ELR (cell line): ENCODE measurements at regions not wholly inside any gene's neighbourhood (a gene's known extent, or its start where the extent isn't known, plus 50 kb on each side); places are given as distances from the start of the nearest gene placed in this dataset.

ENCODE experiments used
- DNase-seq: peaks from one replicate; pipeline ENCODE4 v3.0.0-alpha.2; 2015; ENCODE audit warnings: low read depth

DNA sequence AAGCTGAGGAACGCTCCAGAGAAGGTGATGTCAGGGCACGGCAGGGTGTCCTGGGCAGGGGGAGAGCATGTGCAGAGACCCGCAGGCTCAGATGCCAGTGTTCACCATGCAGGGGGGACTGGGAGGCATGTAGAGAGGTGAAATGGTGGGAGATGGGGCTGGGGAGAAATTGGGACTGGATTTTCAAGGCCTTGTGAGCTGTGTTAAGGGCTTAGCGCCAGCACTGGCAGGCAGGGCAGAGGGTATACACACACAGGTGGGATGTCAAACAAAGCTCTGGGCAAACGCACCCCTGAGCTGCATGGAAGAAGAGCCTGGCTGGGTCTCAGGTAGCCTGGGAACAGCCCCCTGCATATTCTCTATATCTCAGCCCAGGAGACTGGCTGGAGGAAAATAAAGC is 282.7 kb downstream of the SHQ1 start:
- no peak for DNase-seq

DNA sequence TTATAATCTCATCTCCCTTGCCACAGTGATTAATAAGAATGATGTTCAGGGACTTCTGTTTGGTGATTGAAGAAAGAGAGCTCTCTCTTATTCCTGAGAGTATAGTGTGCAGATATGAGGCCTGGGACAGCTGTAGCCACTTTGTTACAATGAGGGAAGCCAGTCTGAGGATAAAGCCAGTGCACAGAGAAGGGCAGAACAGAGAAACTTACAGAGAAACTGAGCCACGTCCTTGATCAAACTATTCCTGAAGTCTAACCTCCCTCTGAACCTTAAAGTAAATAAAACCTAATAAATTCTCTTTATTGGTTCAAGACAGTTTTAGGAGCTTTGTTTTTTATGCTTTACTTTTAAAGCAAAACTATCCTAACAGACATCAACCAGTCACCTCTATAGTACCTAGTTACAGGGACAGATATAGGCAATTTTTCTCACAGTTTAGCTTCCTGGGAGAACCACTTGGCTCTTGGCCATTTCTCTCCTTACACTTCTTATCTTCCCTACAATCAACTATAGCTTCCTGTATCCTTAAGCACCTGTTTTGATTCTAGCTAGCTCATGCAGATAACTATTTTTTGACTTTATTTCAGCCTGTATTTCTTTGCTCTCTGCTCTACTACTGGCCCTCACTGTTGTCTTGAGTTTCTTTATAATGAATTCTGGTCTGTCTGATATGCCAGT is 284.4 kb downstream of the SHQ1 start:
- no peak for DNase-seq

DNA sequence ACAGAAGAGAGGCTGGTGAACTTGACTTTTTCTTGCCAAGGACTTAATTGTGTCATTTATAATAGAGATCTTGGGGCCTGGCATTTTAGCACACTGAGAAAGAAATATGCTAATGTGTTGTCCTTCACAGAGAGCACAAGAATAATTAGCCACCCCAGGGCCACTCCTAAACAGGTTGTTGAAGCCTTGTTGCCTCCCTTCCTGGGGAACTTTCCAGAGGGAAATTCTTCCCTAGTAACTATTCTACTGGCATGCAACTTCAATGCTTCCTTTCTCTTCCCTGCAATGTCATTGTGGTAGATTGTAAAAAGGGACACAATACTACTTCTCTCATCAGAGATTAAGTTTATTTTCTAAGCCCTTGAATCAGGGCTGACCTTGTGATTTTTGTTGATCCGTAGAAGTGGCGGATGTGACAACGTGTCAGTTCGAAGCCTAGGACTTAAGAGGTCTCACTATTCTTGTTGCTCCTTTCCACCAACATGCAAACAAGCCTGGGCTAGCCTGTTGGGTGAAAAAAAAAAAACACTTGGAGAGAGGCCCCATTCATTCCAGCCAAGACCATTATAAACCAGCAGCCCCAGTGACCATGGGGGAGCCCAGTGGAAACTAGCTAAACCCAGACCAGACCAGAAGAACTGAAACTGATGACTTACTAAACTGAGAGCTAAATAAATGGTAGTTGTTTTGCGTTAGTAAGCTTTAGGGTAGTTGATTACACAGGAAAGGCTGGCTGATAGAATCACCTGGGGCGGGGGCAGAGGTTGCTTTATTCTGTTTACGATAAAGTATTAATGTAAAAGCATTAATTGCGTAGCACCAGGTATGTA is 287.2 kb downstream of the SHQ1 start:
- no peak for DNase-seq

DNA sequence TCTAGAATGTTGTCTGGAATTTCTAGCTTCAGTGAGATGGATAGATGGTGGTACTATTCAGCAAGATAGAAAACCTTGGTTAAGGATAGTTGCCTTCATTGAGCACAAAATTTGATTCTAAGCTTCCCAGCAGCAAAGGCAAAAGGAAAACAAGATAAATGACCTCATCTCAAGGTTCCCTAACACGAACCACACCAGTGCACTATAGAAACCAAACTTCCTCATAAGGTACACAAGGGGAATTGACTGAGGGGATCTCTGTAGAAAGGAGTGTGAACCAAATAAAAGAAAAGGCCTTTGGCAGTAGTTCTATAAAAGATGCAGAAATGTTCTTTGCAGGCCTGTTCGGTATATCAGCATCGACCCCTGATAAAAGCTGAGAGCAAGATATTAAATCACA is 288.9 kb downstream of the SHQ1 start:
- no peak for DNase-seq

DNA sequence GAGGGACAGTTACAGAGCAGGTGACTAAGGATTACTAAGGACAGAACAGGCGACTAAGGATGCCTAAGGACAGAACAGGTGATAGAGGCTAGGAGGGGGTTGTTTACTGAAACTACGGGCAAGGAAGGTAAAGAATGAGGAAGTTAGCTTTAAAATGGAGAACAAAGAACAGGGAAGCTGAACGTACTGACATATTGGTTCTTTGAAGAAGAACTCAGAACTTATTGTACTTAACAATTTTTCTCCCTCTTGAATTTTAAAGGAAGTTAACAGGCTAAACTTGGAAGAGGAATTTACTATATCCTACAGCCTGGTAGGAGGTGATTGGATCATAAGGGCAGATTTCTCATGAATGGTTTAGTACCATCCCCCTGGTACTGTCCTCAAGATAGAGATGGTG is 290.2 kb downstream of the SHQ1 start:
- DNase-seq, result no peak

DNA sequence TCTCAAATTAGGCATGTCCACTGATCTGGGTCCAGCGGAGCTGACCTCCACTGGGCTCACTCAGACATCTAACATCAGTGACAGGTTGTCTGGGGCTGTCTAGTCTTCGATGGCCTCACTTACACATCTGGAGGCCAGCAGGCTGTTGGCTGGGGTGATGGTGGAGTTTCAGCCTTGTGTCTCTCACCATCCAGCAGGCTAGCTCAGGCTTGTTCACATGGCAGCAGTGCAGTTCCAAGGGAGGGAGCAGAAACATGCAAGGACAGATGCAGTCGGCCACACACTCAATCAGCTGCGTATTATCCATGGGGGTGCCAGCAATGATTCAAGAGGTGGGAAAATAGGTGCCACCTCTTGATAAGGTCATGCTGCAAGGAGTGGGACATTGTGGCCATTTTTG is 292.5 kb downstream of the SHQ1 start:
- DNase-seq, result no peak

DNA sequence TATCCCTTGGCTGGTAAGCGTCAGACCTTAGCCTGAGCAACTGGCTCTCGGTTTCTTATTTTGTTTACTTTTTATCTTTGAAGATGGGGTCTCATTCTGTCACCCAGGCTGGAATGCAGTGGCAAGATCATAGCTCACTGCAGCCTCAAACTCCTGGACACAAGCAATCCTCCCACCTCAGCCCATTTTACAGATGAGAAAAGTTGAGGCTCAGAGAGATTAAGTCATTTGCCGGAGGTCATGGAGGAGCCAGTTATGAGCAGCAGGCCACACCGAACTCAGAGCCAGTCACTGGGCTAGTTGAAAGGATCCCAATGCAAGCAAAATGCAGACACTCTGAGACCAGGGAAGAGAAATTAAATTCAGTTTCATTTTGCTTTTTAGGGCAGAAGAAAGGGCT is 293.6 kb downstream of the SHQ1 start:
- no peak for DNase-seq

DNA sequence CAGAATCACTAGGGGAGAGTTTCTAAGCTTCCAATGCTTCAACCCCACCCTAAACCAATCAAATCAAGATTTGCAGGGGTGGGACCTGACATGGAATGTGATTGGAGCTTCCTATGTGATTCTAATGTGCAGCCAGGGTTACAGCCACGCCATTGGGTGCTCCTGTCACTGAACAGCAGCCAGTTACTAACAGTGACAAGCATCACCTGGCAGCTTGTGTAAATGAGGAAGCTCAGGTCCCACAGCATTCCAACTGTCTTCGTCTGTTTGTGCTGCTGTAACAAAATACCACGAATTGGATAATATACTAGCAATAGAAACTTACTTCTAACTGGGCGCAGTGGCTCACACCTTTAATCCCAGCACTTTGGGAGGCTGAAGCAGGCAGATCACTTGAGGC is 294.9 kb downstream of the SHQ1 start:
- no peak for DNase-seq

DNA sequence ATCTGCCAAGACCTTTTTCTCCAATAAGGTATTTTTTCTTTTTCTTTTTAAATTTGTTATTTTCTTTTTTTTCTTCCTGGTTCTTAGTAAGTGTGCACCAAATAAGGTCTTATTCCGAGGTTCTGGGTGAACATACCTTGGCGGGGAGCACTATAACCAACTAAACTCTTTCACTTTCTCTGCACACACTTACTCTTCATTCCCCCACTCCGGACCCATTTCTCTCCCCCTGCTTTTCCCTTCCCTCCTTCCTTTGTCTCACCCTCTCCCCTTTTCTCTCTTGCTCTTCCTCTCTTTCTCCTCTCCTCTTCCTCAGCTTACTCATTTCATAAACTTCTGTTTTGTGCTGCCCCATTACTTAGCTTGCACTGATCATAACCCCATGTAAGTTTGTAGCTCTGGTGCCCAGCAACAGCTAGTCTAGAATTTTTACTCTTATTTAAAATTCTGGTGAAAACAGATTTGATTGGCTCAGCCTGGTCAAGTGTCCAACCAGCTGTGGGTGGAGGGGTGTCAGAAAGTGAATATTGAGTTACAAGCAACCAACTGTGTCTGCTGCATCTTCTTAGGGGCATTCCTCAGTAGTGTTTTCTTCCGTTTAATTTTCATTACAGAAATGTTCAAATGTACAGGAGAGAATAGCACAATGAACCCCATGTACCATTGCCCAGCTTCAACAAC is 297.5 kb downstream of the SHQ1 start:
- no peak for DNase-seq

DNA sequence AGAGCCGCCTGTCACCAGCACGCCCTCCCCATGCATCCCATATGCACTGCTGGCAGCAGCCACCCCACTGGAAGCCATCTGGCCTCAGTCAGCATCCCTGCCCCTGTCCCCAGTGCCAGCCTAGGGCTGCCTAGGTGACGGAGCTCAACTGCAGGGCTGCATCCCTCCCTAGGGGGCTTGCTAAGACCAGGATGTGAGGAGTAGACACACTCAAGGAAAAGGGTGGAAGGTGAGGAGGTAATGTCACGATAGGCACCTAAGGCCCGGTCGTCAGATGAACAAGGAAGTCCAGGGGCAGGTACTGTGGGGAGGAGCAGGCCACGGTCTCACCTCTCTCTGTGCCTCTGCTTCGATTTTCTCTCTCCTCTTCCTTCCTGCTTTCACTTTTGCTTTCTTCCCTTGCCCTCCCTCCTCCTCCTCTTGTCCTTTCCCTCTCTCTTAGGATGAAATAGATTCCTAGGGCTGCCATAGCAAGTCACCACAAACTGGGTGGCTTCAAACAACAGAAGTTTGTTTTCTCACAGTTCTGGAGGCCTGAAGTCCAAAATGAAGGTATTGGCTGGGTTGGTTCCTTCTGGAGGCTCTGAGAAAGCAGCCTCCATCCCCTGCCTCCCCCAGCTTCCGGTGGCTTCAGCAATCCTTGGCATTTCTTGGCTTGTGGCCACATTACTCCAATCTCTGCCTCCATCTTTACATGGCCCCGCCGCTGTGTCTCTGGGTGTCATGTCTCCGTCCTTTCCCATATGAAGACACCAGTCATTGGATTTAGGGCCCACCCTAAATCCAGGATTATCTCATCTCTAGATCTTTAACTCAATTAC is 298.3 kb downstream of the SHQ1 start:
- no peak for DNase-seq

DNA sequence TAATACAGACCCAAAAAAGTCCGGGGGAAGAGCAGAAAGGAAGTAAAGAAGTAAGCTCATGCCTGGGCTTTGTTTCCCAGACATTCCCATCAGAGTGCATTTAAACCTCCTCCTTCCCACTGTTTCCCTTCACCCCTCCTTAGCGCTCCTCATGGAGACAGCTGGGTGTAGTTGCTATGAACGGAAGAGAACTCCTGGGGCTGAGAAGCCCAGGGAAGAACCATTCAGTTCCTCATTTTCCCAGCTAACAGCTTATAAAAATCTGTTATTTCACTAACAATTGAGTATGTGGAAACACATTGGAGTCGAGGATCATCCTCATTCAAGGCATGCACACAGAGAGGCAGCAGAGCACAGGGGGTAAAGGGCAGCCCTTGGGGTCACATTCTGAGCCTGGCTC is 299.3 kb downstream of the SHQ1 start:
- DNase-seq, result no peak

DNA sequence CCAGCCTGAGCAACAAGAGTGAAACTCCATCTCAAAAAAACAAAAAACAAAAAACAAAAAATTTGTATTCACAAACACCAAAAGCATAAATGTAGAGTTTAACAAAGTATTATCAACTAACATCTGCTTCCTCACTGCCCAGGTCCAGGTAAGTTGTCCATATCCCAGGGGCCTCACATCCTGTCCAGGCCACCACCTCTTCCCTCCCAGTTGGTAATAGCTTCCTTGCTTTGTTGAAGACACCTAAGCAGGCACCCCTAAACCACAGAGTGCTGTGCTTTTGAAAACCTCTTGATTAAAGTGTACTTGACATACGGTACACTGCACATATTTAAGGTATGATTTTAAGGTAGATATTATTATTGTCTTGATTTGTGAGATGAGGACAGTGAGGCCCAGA is 299.8 kb downstream of the SHQ1 start:
- DNase-seq, result no peak

DNA sequence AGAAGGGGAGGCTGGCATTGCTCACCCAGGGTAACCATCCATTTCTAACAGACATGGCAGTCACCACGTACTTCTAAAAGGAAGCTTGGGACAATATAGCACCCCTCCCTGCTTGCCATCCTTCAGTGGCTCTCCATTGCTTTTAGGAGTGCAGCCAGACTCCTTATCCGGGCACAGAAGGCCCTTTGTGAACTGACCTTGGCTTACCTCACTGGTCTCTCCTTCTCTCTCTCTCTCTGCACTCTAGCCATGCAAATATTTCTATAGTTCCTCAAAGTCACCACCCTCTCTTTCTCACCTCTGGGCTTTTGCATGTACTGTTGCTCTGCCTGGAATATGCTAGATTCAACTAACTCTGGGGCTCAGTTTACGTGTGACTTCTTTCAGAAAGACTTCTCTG is 301.1 kb downstream of the SHQ1 start:
- DNase-seq, result no peak

DNA sequence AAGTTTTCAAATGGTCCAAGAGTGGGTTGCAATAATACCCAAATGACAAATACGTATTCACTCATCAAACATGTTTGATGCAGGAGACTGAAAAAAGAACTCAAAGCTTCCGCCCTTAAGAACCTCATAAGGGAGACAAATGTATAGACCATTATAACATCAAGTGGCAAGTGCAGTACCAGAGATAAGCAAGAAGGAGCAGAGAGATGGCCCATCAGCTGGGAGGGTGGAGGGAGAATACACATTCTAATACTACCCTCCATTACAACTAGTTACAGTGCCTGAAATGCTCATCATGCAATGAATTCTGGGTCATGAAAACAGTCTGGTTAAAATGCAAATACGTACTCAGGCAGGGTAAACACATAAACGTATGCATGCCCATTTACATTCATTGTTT is 304.0 kb downstream of the SHQ1 start:
- no peak for DNase-seq

DNA sequence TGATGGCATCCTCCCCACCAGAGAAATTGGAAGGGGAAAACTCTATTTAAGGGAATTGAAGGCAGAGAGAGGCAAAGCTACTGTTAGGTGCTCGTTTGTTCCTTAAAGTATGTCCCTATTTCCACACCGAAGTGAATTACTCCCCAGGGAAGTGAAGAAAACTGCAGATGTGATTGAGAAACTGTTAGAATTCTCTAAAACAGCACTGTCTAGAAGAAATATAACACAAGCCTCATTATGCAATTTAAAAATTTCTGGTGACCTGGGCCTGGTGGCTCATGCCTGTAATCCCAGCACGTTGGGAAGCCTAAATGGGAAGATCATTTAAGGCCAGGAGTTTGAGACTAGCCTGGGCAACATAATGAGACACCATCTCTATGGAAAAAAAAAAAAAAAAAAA is 305.0 kb downstream of the SHQ1 start:
- DNase-seq, result no peak

DNA sequence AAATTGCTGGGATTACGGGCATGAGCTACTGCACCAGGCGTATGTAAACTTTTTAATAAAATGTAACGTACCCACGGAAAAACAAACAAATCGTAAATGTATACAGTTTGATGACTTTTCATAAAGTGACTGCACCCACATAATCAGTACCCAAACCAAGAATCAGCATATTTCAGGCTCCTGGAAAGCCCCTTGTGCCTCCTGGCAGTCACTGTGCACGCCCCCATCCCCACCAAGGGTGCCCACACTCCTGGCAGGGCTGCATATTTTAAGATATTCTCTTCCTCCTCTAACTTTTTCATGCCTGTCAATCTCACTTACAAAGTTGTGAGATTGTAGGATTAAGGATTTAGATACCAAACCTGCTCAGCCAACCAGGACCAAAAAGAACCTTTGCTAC is 305.5 kb downstream of the SHQ1 start:
- DNase-seq, result no peak

DNA sequence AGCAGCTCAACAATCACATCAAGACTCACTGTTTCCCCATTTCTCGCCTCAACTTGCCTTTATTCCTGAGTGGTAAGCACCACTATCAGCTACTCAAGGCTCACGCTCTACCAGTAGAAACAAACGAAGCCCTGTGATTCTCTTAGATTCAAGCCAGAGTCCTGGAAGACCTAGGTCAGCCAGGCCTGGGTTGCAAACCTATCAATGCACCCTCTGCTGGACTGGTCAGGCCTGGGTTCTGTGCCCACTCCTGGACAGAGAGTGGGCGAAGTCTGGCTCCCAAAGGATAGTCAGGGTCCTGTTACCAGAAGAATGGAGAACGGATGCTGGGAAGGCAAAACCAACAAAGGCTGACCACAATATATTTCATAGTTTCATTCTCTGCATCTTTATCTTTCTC is 308.4 kb downstream of the SHQ1 start:
- no peak for DNase-seq

DNA sequence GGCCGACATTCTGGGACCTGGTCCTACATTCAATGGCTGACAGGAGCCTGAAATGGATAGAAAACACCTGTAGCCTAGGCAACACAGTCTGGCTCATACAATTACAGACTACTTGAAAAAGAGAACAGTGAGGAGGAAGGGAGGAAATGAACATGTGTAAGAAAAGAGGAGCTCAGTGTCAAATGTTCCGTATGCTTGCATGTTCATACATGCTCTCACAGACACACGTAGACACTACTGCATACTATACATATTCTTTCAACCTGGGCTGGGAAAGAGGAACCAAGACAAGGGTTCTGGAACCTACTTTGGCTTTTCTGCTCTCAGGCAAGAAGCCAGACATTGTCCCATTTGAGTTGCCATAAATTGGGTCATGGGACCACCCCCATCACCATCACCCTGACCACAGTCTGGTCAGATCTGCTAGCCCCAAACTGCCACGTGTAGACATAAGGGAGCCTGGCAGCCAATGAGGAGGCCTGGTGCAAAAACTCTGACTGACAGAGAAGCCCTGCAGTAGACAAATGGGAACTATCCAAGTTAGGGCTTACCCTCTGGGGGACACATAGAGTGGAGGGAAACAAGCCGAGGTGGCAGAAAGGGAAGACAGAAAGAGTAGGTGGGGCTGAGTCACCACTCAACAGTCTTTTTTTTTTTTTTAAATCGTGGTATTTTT is 310.0 kb downstream of the SHQ1 start:
- DNase-seq, result no peak

DNA sequence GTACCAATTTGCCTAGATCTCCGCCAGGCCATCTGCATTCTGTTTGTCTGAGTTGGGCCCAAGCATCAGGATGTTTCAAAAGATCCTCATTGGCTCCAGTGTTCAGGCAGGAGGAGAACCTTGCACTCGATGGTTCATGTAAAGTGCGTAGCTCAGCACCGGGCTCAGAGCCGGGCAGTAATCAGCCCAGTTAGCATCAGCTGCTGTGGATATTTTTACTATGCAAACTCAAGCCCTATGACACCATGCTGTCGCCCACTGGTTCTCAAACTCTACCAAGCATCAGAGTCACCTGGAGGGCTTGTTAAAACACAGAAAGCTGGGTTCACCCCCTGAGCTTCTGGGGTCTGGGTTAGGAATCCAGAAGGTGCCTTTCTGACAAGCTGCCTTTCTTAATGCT is 310.8 kb downstream of the SHQ1 start:
- no peak for DNase-seq

DNA sequence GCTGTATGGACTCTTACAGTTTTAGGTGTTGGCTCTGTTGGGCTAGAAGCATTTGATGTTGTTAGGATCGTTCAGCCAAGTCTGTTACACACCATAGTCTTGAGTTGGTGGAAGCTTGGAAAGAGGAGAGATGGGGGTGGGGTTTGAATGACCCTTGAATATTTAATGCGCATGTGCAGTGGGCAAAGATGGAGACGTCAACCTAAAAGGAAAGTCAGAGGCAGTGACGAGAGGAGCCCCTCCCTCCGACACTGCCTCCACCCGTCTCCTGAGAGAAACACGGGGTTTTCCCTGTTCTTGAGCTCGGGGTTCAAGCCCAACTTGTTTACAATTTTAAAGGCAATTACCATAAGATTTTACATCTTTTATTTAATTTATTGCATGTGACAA is 311.4 kb downstream of the SHQ1 start:
- DNase-seq, result no peak

DNA sequence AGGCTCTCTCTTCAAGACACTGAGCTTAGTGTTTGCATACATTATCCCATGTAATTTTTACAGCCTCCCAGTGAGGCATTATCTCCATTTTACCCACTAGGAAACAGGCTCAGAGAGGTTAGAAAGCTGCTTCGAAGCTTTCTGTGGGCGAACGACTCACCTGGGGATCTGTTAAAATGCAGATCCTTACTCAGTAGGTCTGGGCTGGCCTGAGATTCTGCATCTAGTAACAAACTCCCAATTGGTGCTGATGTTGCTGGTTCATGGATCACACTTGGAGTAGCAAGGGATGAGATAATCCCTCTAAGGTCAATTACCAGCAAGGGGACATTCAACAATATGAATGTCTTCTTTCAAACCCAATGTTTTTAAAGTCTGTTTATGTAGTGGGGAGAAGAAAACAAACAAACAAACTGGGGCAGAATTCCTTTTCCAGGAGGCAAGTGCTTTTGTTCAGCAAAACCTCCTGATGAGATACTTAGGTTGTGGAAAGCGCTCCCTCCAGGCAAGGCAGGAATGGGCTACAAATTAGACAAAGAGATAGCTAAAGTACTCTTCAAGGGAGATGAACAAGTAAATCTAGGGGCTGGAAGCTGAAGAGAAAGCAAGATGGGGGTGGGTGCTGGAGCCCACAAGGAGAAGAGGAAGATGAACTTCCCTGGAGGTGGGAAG is 311.9 kb downstream of the SHQ1 start:
- DNase-seq, result no peak
